Gastroesophageal sphincter (tissue), 3 donors: ENCODE measurements at regions not wholly inside any gene's neighbourhood (a gene's known extent, or its start where the extent isn't known, plus 50 kb on each side); places are given as distances from the start of the nearest gene placed in this dataset.

Experiments
- EP300 ChIP-seq: sonication (generic); formaldehyde crosslinking; IDR thresholded peaks from one replicate; pipeline ENCODE4 v1.6.1; 2017; ENCODE audit warnings: antibody characterized with exemption, mild to moderate bottlenecking
- TF ChIP-seq, protein P1 (sequence below), 4 experiments: fragments of 200-600 bp in 2 of 4; fragments of 450-650 bp in 2 of 4; sonication (generic) in 1 of 4; IDR thresholded peaks; one replicate each; pipeline ENCODE4 v1.5.1; 2017 to 2019; ENCODE audit warnings: antibody characterized with exemption in 4 of 4, mild to moderate bottlenecking in 2 of 4, moderate library complexity in 2 of 4

DNA sequence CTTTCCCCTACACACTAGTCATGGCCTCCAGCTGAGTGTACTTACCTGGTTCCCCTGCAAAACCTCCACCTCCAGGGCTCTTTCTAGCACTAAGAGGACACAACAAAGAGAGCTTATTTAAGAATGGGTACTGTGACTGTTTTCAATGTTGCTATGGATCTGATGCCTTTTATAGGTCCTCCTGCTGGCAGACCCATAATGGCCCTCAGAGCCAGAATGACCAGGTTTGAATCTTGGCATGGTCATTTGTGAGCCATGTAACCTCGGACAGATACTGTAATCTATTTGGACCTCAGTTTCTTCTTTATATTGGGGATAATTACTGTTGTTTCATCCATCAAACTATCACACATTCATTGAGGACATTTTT, 137.6 kb upstream of the USP24 start:
- TF ChIP-seq, protein P1, sequence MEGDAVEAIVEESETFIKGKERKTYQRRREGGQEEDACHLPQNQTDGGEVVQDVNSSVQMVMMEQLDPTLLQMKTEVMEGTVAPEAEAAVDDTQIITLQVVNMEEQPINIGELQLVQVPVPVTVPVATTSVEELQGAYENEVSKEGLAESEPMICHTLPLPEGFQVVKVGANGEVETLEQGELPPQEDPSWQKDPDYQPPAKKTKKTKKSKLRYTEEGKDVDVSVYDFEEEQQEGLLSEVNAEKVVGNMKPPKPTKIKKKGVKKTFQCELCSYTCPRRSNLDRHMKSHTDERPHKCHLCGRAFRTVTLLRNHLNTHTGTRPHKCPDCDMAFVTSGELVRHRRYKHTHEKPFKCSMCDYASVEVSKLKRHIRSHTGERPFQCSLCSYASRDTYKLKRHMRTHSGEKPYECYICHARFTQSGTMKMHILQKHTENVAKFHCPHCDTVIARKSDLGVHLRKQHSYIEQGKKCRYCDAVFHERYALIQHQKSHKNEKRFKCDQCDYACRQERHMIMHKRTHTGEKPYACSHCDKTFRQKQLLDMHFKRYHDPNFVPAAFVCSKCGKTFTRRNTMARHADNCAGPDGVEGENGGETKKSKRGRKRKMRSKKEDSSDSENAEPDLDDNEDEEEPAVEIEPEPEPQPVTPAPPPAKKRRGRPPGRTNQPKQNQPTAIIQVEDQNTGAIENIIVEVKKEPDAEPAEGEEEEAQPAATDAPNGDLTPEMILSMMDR (IDR thresholded peaks at IDR 0.05), result no peak
- no peak for TF ChIP-seq EP300
